IMR-90 (cell line): ENCODE measurements at regions not wholly inside any gene's neighbourhood (a gene's known extent, or its start where the extent isn't known, plus 50 kb on each side); places are given as distances from the start of the nearest gene placed in this dataset.

ENCODE experiments used
- CTCF ChIP-seq: conservative IDR thresholded peaks from 2 replicates; pipeline ENCODE4 v1.5.1; 2012; ENCODE audit warnings: mild to moderate bottlenecking, low read depth, low read length, improper control_type of control experiment
- MXI1 ChIP-seq: IDR thresholded peaks from 2 replicates; pipeline ENCODE4 v1.6.1; 2012; ENCODE audit warnings: low read depth, mild to moderate bottlenecking, low read length, moderate library complexity, borderline replicate concordance

- TF ChIP-seq CTCF (no peak), MXI1 (no peak)
Measured at GRCh38 chr7:22598318-22598920, 98.4 kb upstream of the STEAP1B start.
